ENCODE measurements at regions not wholly inside any gene's neighbourhood (a gene's known extent, or its start where the extent isn't known, plus 50 kb on each side); places are given as distances from the start of the nearest gene placed in this dataset.
"Not testable (repeated sequence)": the region's sequence is repeated elsewhere in the genome, so short reads cannot be mapped to it uniquely, and the experiment has no call there.

GRCh38 chr4:103982454-103982853 lies 262.7 kb upstream of the TACR3 start:
- no peak for DNase-seq

GRCh38 chr4:103948244-103949018 lies 228.6 kb upstream of the TACR3 start:
- DNase-seq = peak; percentile 30

- DNase-seq = no peak
Observed at GRCh38 chr4:103947617-103948016, 227.8 kb upstream of the TACR3 start.

GRCh38 chr4:103946621-103947268 lies 227.0 kb upstream of the TACR3 start:
- not testable (repeated sequence) for DNase-seq

- DNase-seq = no peak
Observed at GRCh38 chr4:103938488-103938887, 218.7 kb upstream of the TACR3 start.

- no peak for DNase-seq
Observed at GRCh38 chr4:103936653-103937145, 216.9 kb upstream of the TACR3 start.

GRCh38 chr4:103934178-103934789 lies 214.5 kb upstream of the TACR3 start:
- DNase-seq = peak; percentile 72

GRCh38 chr4:103928370-103928769 lies 208.6 kb upstream of the TACR3 start:
- no peak for DNase-seq

GRCh38 chr4:103923551-103923950 lies 203.8 kb upstream of the TACR3 start:
- no peak for DNase-seq

GRCh38 chr4:103918214-103918613 lies 198.4 kb upstream of the TACR3 start:
- DNase-seq = no peak

- peak; percentile 55 for DNase-seq
Observed at GRCh38 chr4:103915224-103915869, 195.6 kb upstream of the TACR3 start.

- no peak for DNase-seq
Observed at GRCh38 chr4:103907414-103907813, 187.6 kb upstream of the TACR3 start.

- no peak for DNase-seq
Observed at GRCh38 chr4:103904123-103904522, 184.3 kb upstream of the TACR3 start.

GRCh38 chr4:103902730-103903129 lies 182.9 kb upstream of the TACR3 start:
- DNase-seq = no peak

GRCh38 chr4:103895876-103896465 lies 176.2 kb upstream of the TACR3 start:
- DNase-seq = no peak

- DNase-seq = no peak
Observed at GRCh38 chr4:103892586-103892985, 172.8 kb upstream of the TACR3 start.

GRCh38 chr4:103887191-103887590 lies 167.4 kb upstream of the TACR3 start:
- peak; percentile 30 for DNase-seq

GRCh38 chr4:103885152-103885551 lies 165.4 kb upstream of the TACR3 start:
- DNase-seq = no peak

GRCh38 chr4:103867311-103867710 lies 147.5 kb upstream of the TACR3 start:
- no peak for DNase-seq

GRCh38 chr4:103853627-103854026 lies 133.8 kb upstream of the TACR3 start:
- DNase-seq = peak; percentile 13

GRCh38 chr4:103853146-103853545 lies 133.4 kb upstream of the TACR3 start:
- no peak for DNase-seq

- DNase-seq = no peak
Observed at GRCh38 chr4:103845075-103845474, 125.3 kb upstream of the TACR3 start.

GRCh38 chr4:103842637-103843239 lies 123.0 kb upstream of the TACR3 start:
- DNase-seq = no peak

All from DMS53 (cell line).